GM19438 (cell line): ENCODE measurements at regions not wholly inside any gene's neighbourhood (a gene's known extent, or its start where the extent isn't known, plus 50 kb on each side); places are given as distances from the start of the nearest gene placed in this dataset.

Experiments
- ATAC-seq: cut with Tn5 transposase; IDR thresholded peaks from one replicate; pipeline ENCODE4 v1.9.1; 2021; ENCODE audit warnings: low read depth; ENCODE audit not compliant: unreplicated experiment

DNA sequence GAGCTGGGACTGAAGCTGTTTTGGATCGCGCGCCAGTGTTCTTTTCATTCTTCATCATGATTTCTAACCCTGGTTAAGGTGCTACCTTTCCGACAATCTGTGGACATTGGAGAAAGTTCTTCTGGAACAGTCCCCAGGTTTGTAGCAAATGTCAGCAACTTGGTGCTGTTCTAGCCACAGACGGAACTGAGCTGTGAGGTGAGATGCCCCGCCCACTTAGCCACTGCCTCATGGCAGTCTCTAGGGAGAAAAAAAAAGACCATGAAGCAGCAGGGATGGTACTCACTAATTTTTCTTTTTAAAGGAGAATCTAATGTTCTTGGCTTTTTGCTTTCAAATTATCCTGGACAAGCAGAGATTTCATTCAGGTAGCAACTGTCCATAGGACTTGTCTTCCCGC lies 72.1 kb upstream of the STK32A start:
- ATAC-seq, result no peak

DNA sequence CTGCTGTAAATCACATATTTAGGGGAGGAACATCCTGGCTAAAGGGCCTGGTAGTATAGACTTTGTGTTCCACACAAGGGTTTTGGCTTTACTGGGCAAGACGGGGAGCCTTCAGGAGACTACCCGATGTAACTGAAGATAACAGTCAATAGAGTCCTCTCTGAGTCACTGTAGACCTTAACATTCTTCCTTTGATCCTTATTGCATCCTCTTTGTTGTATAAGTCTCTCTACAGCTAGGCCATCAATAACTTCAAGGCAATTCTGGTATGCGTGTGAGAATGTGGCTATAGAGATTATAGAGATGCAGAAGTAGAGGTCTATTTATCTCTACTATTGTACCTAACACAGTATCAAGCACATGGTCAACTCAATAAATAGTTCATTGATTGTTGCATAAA lies 67.3 kb upstream of the STK32A start:
- ATAC-seq, result no peak

GRCh38 chr5:147168578-147169327 lies 66.1 kb upstream of the STK32A start:
- no peak for ATAC-seq

DNA sequence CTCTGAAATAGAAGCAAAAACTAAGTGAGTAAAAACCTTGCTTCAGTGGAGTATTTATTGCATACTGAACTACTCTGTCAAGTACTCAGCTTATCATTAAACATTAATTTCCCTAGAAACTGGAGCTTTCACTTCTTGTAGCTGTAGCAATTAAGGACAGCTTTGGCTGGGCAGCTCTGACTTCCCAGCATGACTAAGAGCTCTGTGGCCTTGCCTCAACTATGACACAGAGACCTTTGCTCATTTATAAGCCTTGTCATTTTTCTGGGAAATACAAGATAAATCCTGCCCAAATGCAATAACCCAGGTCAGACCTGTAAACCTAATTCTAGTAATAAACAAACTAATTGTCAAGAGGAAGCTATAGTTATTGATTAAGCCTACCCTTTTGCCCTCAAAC lies 65.4 kb upstream of the STK32A start:
- peak; percentile 70 for ATAC-seq

- ATAC-seq, result peak; percentile 23
Measured at GRCh38 chr5:147169901-147170300, 64.9 kb upstream of the STK32A start.

DNA sequence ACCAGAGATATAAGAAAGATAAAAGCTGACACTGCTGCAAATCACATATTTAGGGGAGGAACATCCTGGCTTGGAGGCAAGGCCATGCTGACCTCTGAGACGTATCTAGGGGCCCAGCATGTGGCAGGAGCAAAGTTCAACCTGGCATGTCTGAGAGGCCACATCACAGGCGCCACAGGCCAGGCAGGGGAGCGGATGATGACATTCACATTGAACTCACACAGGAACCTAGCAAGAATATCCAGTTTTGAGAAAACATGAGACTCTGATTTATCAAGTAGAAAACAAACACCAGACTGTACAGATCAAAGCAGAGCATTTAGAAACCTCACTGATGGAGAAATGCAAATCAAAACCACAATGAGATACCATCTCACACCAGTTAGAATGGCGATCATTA lies 64.2 kb upstream of the STK32A start:
- ATAC-seq, result peak; percentile 69

DNA sequence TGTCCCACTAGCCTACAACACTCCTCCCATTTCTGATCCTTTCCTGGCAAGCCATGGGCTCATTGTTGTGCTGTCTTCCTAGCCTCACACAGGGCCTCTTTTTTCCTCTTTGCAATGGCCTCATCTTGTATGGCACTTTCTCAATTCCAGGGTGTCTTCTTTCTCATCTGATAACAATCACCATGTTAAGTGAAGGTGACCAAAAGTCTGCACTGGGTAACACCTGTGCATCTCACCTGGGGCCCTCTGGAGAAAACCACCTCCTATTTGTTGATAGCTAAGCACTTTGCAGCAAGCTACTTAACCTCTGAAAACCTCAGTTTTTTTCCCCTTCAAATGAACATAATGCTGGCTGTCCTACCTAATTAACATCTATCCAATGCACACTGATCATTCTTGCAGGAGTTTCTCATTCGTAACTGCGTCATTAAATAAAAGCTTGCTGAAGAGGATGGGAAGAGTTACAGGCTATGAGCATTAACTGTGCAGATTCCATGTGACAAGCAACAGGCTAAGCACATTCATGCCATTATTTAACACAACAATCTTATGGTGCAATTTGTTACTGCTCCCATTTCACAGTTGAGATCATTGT lies 60.1 kb upstream of the STK32A start:
- ATAC-seq, result no peak

DNA sequence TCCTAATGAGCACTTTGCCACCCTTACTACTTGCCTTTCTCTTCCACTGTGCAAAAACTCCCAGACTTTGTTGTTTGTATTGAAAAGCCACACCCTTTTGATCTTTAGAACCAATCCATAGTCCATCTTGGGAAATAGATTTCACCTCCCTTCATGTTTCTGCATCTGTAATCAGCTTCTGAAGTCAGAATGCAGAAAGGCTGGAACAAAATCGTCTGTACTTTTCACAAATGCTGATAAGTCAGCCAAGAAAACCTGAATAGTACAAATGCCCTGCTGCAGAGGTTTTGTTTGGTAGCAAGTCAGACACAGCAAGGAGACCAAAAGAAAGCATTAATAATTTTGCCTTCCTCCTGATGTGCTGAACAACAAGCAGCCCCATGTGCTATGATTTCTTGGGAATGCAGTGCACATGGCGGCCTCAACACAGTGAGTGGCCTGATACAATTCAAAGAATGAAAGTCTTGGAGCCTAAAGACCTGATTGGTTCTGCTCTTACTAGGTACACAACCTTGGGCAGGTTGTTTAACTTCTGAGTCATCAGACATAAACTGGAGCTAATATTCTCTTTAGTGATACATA lies 59.2 kb upstream of the STK32A start:
- ATAC-seq, result no peak

DNA sequence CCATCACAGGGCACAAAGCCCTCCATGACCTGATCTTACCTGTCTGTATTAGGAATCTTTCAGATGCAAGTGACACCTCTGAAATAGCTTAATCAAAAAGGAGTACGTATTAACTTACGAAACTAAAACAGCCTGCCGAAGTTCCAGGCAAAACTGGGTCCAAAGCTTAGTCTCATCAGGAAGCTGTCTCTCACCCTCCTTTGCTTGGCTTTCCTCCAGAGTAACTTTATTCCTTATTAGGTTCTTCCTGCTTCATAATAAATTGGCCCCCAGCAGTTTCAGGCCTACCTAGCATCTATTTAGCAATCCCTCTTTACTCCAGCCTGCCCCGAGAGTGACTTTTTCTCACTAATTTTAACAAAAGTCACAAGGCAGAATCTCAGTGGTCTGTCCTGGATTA lies 58.4 kb upstream of the STK32A start:
- no peak for ATAC-seq

DNA sequence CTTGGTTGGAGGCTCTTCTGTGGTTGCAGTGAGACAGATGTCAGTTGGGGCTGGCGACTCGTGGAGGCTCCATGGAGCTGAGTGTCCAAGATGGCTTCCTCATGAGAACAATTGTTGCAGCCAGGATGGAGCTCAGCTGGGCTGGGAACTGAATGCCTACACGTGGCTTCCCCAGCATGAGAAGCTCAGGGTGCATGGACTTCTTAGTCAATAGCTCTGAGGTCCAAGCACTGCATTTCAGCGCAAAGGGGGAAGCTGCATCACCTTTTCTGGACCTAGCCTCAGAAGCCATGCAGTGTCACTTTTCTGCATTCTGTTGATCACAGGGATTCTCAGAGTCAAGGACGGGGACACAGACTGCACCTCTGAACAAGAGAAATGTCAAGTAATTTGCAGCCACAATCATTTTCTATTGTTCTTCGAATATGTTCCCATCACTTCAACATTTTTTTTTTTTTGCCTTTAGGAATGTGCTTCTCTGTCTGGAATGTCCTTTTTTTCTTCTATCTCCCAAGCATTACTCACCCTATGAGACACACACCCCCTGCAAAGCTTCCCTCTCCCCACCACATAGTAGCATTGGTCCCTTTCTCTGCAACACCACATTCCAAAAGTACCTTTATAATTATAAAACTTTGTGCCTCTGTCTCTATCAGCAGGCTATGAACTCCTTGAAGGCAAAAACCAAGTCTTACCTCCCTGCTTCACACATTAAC lies 57.5 kb upstream of the STK32A start:
- no peak for ATAC-seq

DNA sequence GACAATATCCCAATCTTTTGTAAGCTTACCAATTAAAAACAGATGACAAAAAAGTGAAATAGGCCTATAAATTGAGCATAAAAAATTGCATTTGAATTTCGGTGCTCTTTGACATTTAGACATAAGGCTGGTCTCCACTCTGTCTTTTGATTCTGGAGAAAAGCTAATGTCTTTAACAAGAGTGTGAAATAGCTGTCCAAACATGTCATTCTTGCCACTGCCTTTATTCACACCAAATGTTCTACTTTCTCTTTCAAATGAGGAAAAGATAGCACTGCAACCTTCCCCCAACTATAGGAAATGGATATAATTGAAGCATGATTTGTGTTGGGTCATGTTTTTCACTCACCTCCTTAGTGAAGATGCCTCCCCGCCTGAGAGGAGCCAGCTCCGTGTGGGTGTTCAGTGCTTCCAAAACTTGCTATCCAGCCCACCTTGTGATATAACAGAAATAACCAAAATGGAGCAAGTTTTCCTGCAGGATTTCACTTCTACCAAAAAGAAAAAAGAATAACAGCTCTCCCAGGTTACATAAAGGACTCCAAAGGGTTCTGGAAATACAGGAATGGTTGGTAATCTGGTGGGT lies 55.2 kb upstream of the STK32A start:
- ATAC-seq, result no peak

DNA sequence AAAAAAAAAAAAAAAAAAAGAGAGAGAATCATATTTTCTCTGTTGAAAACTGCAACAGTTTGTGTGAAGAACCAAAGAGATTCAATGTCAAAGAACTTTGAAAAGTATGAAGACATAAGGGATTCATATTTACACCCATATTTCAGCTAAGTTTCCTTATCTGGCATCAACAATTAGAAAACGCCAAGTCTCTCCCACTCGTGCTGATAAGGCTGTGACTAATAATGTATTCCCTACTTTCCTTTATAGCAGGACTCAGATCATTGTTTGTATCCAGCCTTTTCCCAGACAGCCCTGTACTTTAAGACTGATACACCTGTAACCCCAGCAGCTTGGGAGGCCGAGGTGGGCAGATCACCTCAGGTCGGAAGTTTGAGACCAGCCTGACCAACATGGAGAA lies 54.1 kb upstream of the STK32A start:
- ATAC-seq, result no peak
